Stimulated activated CD4-positive, alpha-beta T cell treated with anti-CD3 and anti-CD28 coated beads, Interleukin-2, amount 100 ng/mL, for 4 hours (primary cell): ENCODE measurements at regions not wholly inside any gene's neighbourhood (a gene's known extent, or its start where the extent isn't known, plus 50 kb on each side); places are given as distances from the start of the nearest gene placed in this dataset.
"Not testable (repeated sequence)": the region's sequence is repeated elsewhere in the genome, so short reads cannot be mapped to it uniquely, and the experiment has no call there.

ENCODE experiments used
- DNase-seq: peaks from one replicate; pipeline ENCODE4 v3.0.0-alpha.2; 2020; ENCODE audit warnings: low read depth

GRCh38 chr17:72452286-72453173 lies 331.7 kb downstream of the SOX9 start:
- DNase-seq, result no peak

DNA sequence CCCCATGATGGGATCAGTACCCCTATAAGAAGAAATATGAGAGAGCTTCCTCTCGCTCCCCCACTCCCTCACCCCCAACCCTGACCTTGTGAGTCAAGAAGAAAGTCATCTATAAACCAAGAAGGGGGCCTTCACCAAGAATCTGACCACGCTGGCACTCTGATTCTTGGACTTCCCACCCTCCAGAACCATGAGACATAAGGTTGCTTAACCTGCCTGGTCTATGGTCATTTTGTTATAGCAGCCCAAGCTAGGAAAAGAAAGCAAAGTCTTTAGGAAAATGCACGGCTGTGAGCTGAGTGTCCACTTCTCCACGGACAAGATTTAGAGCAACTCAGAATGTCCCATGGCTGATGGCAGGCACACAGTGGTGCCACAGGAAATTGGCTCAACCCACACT lies 333.5 kb downstream of the SOX9 start:
- no peak for DNase-seq

- DNase-seq, result no peak
Measured at GRCh38 chr17:72455562-72455961, 334.7 kb downstream of the SOX9 start.

GRCh38 chr17:72456075-72456474 lies 335.3 kb downstream of the SOX9 start:
- DNase-seq, result no peak

DNA sequence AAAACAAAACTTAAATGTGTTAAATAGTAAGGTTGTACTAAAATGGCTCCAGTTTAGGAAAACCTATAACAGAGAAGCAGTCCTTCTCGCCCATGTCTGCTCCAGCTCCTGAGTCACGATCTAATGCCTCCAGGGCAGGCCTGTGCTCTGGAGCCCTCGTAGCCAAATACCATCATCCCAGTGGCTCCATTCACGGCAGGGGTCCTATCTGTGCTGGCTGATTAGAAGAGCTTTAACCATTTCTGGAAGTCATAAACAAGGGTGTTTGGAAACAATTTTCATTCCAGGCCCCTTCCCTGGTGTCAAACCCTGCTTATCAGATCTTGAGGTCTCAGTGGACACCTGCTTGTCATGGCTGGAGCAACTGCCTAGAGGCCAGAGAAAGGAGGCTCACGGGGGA lies 336.9 kb downstream of the SOX9 start:
- no peak for DNase-seq

DNA sequence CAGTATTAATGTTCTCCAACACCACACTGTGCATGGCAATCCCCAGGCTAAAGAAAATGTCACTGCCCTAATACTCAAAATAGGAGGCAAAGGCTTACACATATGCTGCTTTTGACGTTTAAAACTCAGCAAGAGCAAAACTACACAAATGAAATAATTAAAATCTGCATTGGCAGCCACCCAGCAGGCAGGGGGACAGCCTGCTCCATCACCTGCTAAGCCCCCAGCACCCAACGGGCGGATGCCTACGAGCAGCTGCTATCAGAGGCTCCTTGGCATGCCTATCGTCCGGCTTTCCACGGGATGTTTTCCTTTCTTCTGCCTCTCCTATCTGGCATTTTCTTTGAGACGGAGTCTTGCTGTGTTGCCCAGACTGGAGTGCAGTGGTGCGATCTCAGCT lies 337.5 kb downstream of the SOX9 start:
- DNase-seq, result no peak

- no peak for DNase-seq
Measured at GRCh38 chr17:72460711-72461110, 339.9 kb downstream of the SOX9 start.

GRCh38 chr17:72461757-72462156 lies 340.9 kb downstream of the SOX9 start:
- DNase-seq, result no peak

- DNase-seq, result no peak
Measured at GRCh38 chr17:72462407-72462806, 341.6 kb downstream of the SOX9 start.

GRCh38 chr17:72462814-72463213 lies 342.0 kb downstream of the SOX9 start:
- no peak for DNase-seq

DNA sequence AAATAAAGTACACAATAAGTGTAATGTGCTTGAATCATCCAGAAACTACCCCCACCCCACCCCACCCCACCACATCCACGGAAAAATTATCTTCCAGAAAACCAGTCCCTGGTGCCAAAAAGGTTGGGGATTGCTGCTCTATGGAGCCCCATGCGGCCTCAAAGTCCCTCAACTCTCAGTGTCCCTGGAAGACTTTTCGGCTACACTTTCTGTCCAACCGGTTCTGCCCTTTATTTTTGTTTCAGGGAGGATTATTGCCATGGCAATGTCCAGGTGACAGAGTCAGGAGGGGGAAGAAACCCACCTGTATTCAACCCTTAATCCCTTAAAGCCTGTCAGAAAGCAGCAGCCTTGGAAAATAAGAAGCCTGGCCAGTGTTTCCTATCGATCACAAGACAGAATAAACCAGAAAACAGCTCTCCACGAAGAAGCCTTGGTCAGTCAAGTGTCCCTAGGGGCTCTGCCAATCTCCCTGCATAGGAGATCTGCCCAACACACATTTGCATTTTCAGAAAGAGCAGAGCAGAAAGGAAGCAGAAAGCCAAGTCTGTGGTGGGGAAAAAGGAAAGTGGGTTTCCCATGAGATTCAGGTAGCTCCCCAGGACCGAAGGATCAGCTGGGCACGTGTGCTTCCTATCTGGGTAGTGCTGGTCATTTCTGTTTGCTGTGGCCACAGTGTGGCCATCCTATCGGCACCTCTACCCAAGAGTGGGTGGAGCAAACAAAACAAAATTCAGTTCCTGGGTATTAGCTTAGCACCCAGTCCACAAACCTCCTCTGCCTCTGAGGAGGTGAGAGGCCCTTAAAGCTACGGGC lies 342.7 kb downstream of the SOX9 start:
- DNase-seq, result no peak

GRCh38 chr17:72464221-72464620 lies 343.4 kb downstream of the SOX9 start:
- not testable (repeated sequence) for DNase-seq

GRCh38 chr17:72465191-72466024 lies 344.6 kb downstream of the SOX9 start:
- no peak for DNase-seq

GRCh38 chr17:72466199-72466598 lies 345.4 kb downstream of the SOX9 start:
- DNase-seq, result no peak

DNA sequence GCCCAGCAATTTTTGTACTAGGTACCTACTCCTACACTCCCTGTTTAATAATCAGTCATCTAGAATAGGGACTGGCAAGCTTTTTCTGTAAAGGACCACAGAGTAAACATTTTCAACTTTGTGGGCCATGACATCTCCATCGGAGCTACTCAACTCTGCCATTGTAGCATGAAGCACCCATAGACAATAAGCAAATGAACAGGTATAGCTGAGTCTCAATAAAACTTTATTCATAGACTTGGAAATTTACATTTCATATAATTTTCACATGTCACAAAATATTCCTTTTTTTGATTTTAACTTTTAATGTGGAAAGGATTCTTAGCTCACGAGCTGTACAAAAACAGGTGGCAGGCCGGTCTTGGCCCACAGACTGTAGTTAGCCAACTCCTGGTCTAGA lies 345.8 kb downstream of the SOX9 start:
- DNase-seq, result no peak

- no peak for DNase-seq
Measured at GRCh38 chr17:72467841-72468653, 347.2 kb downstream of the SOX9 start.

DNA sequence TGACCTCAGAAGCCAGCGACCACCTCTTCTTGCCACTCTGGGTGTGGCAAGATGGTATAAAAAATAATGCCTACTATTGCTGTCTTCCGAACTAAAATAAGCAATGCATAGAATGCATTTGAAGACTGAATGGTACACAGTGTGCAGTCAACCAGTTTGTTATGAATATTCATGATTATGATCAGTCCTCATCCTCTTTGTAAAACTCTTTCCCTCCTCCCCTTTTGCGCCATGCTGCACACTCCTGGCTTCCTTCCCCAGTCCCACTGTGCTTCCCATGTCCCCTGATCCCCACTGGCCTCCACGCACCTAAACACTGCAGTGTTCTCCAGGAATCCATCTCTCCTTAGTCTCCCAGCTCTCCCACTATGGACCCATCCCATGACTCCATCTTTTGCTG lies 348.0 kb downstream of the SOX9 start:
- no peak for DNase-seq

DNA sequence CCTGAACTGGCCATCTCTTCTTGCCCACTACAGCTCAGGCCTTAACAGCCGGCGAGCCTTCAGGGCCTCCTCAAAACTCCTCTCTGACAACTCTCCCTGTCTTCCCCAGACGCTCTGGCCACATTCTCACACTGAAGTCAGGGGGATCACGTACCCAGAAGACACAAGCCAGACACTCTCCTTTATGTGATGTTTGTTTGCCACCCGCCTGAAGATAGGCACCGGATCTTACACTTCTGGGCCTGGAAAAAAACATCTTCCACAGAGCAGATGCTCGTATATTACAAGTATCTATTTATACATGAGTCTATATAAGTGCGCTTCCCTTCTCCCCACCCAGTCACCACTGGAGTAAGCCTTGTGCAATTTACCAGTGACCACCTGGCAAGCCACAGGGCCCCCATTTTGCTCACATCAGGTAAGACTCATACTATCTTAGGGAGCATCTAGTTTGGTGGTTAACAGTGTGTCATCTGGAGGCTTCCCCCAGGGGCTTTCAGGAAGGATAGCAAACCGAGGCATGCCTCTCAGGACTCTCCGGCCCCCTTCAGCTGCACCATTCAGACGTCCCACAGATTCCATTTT lies 349.4 kb downstream of the SOX9 start:
- DNase-seq, result no peak

- DNase-seq, result no peak
Measured at GRCh38 chr17:72470734-72471133, 349.9 kb downstream of the SOX9 start.

DNA sequence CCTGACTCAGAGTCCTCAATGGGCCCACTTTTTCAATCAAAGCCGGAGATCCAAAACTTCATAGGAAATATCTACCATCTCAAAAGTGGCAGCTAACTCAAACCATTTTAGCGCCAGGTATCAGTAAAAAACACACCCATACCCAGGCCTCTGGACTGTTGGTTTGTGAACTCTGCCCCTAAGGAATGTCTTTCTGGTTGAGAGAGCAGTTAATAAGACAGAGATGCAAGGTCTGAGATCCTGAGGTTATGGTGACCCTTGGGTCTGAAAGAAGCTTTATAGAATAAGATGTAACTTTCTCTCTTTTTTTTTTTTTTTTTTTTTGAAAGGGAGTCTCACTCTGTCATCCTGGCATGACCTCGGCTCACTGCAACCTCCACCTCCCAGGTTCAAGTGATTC lies 350.5 kb downstream of the SOX9 start:
- no peak for DNase-seq

DNA sequence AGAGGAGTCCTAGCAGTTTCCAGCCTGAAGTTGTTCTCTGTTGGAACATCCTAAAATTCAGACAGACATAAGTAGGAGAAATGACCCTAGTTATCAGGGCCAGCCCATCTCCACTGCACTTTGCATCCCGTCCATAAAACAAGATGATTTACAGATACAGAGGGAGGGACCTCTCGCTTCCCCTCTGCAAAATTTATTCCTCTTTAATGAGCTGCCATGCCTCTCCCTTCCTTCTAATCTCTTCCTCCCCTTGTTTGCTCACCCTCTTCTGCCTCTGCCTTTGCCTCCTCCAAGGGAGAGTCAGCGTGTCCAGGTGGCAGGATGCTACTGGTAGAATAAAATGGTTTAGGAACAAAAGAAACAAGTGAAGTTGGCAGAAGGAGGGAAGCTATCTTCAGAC lies 351.3 kb downstream of the SOX9 start:
- DNase-seq, result no peak
